WERI-Rb-1 (cell line): ENCODE measurements at regions not wholly inside any gene's neighbourhood (a gene's known extent, or its start where the extent isn't known, plus 50 kb on each side); places are given as distances from the start of the nearest gene placed in this dataset.

Source experiments
- DNase-seq: peaks from one replicate; pipeline ENCODE4 v3.0.0-alpha.2; 2020
- H3K27ac ChIP-seq: fragments of 250-450 bp; sonication (Bioruptor Pico); 2 replicates; pipeline ENCODE4 v1.5.1; 2020; ENCODE audit warnings: mild to moderate bottlenecking, moderate library complexity
- H3K27me3 ChIP-seq: fragments of 250-450 bp; sonication (Bioruptor Pico); 2 replicates; pipeline ENCODE4 v1.5.1; 2021; ENCODE audit warnings: mild to moderate bottlenecking, low read depth, moderate library complexity; ENCODE audit not compliant: insufficient read depth, severe bottlenecking
- H3K36me3 ChIP-seq: fragments of 250-450 bp; sonication (Bioruptor Pico); 2 replicates; pipeline ENCODE4 v1.5.1; 2020; ENCODE audit warnings: mild to moderate bottlenecking, moderate library complexity
- H3K4me3 ChIP-seq: 2 replicates; pipeline ENCODE4 v1.5.1; 2011; ENCODE audit warnings: low read depth, mild to moderate bottlenecking, control low read depth, low read length
- H3K9me3 ChIP-seq: fragments of 250-450 bp; sonication (Bioruptor Pico); 2 replicates; pipeline ENCODE4 v1.5.1; 2021; ENCODE audit warnings: mild to moderate bottlenecking, moderate library complexity; ENCODE audit not compliant: severe bottlenecking
- TF ChIP-seq, protein P1 (sequence below): IDR thresholded peaks from 2 replicates; pipeline ENCODE4 v1.5.1; 2011; ENCODE audit warnings: low read depth, mild to moderate bottlenecking, control low read depth, inconsistent platforms, low read length

DNA sequence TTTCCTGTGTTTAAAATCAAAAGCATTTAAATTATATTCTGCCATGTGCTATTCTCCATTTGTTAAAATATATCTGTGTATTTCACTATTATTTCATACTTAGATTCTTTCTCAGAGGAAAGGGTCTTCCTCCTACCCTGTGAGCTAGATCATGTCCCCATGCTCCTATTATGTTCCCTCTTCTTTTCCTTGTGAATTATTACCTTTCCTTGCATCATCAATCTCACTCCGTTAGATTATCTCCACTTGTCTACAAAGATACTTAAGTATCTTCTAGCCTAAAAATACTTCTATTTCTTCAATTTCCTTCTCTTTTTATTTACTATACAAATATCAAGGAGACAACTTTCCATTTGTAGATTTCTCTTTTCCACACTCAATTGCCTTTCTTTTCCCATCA is 146.5 kb downstream of the FOXG1 start:
- no peak overlapping the region for H3K4me3 ChIP-seq
- no peak for DNase-seq
- no peaks in the 10 kb centered on the region for H3K36me3 ChIP-seq
- no peaks in the 10 kb centered on the region for H3K27me3 ChIP-seq
- no peaks in the 10 kb centered on the region for H3K9me3 ChIP-seq
- H3K27ac ChIP-seq, result no peak overlapping the region
- TF ChIP-seq, protein P1, sequence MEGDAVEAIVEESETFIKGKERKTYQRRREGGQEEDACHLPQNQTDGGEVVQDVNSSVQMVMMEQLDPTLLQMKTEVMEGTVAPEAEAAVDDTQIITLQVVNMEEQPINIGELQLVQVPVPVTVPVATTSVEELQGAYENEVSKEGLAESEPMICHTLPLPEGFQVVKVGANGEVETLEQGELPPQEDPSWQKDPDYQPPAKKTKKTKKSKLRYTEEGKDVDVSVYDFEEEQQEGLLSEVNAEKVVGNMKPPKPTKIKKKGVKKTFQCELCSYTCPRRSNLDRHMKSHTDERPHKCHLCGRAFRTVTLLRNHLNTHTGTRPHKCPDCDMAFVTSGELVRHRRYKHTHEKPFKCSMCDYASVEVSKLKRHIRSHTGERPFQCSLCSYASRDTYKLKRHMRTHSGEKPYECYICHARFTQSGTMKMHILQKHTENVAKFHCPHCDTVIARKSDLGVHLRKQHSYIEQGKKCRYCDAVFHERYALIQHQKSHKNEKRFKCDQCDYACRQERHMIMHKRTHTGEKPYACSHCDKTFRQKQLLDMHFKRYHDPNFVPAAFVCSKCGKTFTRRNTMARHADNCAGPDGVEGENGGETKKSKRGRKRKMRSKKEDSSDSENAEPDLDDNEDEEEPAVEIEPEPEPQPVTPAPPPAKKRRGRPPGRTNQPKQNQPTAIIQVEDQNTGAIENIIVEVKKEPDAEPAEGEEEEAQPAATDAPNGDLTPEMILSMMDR, result no peak

DNA sequence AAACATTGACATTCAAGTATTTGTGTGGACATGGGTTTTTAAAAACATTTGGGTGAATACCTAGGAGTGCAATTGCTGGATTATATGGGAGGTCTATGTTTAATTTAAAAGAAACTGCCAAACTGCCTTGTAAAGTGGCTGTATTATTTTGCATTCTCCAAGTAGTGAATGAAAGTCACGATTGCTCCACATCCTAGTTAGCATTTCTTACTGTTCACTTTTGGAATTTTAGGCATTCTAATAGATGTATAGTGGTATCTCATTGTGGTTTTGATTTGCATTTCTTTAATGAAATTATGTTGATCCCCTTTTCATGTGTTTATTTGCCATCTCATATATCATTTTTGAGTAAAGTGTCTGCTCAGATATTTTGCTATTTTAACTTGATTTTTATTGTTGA is 159.5 kb downstream of the FOXG1 start:
- DNase-seq, result no peak
- TF ChIP-seq, protein P1, result no peak
- Histone ChIP-seq H3K27me3 (no peaks in the 10 kb centered on the region), H3K27ac (no peak overlapping the region), H3K9me3 (no peaks in the 10 kb centered on the region), H3K36me3 (no peaks in the 10 kb centered on the region), H3K4me3 (no peak overlapping the region)

DNA sequence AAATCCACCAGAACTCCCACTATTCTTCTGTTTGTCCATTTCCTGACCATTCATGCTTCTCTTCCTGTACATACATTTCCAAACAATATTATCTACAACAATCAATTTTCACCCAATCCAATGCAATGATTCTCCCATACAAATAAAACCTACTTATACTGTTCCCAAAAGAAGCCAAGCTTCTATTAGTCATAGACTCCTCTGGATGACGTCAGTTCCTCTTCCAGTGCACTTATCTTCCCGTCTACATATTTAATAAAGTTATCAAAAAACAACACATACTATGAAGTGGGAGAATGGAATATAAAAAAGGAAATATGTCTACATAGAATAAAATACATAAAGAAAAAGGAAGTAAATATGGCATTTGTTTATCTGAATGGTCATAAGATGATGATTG is 165.4 kb downstream of the FOXG1 start:
- TF ChIP-seq, protein P1, result no peak
- peaks cover 12% of the 10 kb centered on the region for H3K9me3 ChIP-seq
- DNase-seq, result no peak
- H3K4me3 ChIP-seq, result no peak overlapping the region
- H3K27me3 ChIP-seq, result no peaks in the 10 kb centered on the region
- H3K27ac ChIP-seq, result peak overlapping the region; percentile 67; the same call in 1 of the 2 replicates
- H3K36me3 ChIP-seq, result no peaks in the 10 kb centered on the region

DNA sequence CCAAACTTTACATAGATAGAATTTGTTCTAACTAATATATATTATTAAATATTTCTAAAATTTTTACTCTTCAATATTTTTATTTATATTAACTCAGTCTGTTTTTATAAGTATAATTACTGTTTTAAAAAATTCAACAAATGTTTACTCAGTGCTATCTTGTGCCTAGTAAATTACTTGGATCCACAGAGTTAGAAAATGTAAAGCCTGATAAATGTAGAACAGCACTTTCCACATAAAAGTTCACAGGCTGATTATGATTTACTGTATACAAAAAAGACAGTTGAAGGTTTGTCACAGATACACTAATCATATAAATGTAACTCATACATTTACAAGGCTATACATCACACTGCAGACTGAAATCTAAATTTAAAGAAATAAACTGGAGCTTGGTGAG is 170.0 kb downstream of the FOXG1 start:
- H3K27ac ChIP-seq, result no peak overlapping the region
- DNase-seq, result no peak
- H3K4me3 ChIP-seq, result no peak overlapping the region
- TF ChIP-seq, protein P1, result no peak
- no peaks in the 10 kb centered on the region for H3K27me3 ChIP-seq
- peaks cover 14% of the 10 kb centered on the region for H3K9me3 ChIP-seq
- H3K36me3 ChIP-seq, result no peaks in the 10 kb centered on the region

DNA sequence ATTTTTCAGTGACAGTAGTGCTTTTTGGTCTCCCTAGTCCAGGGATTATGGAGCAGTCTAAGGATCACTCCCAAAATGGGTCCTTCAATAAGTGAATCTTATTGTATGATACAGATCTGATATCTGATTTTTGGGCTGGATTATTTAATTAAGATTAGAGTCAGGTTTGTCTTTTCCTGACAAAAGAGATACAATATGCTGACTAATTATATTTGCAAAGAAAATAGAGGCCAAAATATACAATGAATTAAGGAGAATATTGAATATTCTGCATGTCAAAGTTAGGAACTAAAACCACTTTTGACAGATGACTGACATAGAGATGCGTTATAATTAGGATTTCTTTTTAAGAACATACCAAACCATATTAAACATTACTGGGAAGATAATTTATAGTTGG is 175.2 kb downstream of the FOXG1 start:
- Histone ChIP-seq H3K36me3 (no peaks in the 10 kb centered on the region), H3K9me3 (peaks cover 2% of the 10 kb centered on the region), H3K27ac (no peak overlapping the region), H3K27me3 (no peaks in the 10 kb centered on the region), H3K4me3 (no peak overlapping the region)
- no peak for DNase-seq
- TF ChIP-seq, protein P1, result no peak

DNA sequence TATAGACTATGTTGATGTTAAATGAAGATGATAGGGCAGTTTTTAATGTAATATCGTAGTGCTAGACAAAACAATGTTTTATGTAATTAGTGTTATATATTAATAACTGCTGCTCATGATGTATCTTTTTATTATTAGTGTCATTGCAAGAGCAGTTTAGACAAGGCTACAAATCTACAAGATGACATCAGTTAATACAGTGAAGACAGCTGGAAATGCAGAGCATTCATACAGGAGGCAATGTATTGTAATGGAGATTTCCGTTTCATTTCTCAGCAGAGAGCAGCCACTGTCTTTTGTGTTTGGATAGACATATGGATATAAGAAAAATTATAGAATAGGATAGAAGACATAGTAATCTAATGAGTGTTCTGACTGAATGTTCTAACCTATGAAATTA is 178.0 kb downstream of the FOXG1 start:
- H3K27ac ChIP-seq, result no peak overlapping the region
- TF ChIP-seq, protein P1, result no peak
- no peaks in the 10 kb centered on the region for H3K27me3 ChIP-seq
- H3K9me3 ChIP-seq, result no peaks in the 10 kb centered on the region
- no peak overlapping the region for H3K4me3 ChIP-seq
- H3K36me3 ChIP-seq, result no peaks in the 10 kb centered on the region
- no peak for DNase-seq
